ENCODE measurements at regions not wholly inside any gene's neighbourhood (a gene's known extent, or its start where the extent isn't known, plus 50 kb on each side); places are given as distances from the start of the nearest gene placed in this dataset.

GRCh38 chr9:99682378-99682777 lies 139.3 kb upstream of the NR4A3 start:
- no peak for TF ChIP-seq CTCF (IDR thresholded peaks at IDR 0.05; ENCODE audit: insufficient read depth, low read length)
- TF ChIP-seq REST (IDR thresholded peaks at IDR 0.05; ENCODE audit: insufficient replicate concordance, low read depth) = no peak

All from HL-60 (cell line).